Mucosa of gallbladder (tissue), 1 donor: ENCODE measurements at regions not wholly inside any gene's neighbourhood (a gene's known extent, or its start where the extent isn't known, plus 50 kb on each side); places are given as distances from the start of the nearest gene placed in this dataset.

Experiments used
- DNase-seq: peaks from one replicate; pipeline ENCODE4 v3.0.0-alpha.2; 2020; ENCODE audit warnings: low spot score
- donor health status: DM: no; HTN: no; CAD: no.

DNA sequence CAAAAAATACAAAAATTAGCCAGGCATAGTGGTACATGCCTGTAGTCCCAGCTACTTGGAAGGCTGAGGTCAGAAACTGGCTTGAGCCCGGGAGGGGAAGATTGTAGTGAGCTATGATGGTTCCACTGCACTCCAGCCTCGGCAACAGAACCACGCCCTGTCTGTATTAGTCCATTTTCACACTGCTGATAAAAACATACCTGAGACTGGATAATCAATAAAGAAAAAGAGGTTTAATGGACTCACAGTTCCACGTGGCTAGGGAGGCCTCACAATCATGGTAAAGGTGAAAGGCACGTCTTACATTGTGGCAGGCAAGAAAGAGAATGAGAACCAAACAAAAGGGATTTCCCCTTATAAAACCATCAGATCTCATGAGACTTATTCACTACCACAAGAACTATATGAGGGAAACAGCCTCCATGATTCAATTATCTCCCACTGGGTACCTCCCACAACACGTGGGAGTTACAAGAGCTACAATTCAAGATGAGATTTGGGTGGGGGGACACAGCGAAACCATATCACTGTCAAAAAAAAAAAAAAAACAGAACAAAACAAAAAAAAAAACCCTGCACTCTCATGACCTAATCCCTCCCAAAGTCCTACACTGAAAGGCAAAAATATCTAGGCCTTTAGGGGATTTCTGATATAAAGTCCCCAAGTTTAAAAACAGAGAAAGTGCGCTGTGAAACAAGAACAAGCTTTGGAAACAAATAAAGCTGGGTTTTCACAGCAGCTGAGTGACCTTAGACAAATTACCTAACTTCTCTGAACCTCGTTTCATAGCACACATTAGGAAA, 224.7 kb downstream of the IGSF11 start:
- DNase-seq = no peak

DNA sequence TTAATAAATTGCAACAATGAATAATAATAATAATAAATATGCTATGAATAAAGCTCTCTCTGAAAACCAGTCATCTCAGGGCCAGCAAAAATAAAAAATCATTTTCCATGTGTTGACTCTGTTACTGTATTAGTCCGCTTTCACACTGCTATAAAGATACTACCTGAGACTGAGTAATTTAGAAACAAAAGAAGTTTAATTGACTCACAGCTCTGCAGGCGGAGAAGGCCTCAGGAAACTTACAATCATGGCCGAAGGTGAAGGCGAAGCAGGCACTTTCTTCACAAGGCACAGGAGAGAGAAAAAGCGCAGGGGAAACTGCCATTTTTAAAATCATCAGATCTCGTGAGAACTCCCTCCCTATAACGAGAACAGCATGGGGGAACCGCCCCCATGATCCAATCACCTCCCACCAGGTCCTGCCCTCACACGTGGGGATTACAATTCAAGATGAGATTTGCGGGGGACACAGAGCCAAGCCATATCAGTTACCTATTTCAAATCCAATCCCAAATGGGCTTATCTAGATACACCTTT, 224.1 kb downstream of the IGSF11 start:
- no peak for DNase-seq

DNA sequence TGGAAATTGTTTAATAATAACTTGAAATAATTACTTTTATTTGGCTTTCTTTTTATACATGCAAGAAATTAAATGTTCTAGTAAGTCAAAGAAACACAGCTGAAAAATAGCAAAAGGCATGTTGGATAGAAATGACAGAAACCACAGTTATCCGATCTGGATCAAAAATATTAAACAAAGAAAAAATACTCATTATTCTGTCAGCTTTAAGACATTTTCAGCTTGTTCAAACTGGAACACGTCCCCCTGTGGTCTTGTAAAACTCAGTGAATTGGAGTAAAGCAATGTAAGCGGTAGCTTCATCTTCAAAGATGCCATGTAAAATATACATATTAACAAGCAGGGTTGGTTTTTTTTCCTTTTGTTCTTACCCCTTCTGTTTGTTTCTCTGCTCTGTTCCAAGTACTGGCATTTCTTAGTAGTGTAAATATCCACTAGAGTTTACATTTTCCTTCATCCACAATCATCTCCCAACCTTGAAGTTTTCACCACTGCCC, 223.4 kb downstream of the IGSF11 start:
- DNase-seq = no peak

DNA sequence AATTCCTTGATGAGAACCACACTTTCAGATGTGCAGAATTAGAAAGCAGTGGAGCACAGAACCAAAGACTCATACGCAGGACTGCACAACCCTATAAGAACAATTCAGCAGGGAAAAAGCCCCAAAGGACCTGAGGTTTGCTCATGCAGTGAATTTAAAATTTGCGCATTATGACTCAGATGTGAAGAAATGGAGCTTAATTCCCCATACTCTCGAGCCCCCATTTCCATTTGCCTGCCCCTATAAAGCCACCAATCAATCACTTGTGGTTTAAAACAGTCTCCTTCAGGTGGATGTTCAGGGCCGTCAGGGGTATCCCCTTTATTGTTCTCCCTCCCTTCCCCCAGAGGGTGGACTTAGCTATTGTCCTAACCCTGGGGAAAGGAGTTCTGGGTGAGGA, 221.2 kb downstream of the IGSF11 start:
- no peak for DNase-seq

DNA sequence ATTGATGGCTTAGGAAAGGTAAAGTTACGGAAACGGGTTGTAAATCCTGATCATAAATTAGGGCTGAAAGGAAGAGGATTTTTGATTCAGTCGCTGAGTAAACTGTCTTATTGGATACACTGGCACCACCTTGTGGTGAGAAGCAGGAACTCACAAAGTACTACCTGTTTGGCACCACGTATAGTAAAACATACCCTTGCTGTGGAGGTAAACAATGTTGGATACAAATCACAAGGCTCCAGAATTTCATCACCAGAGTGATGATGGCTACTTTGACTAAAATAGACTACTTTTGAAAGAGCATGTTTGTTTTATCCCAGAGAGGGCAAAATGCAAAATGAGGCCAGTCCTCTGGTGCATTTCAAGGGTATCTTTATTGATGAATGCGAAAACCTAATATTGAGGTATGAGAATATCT, 216.9 kb downstream of the IGSF11 start:
- peak; percentile 44 for DNase-seq

DNA sequence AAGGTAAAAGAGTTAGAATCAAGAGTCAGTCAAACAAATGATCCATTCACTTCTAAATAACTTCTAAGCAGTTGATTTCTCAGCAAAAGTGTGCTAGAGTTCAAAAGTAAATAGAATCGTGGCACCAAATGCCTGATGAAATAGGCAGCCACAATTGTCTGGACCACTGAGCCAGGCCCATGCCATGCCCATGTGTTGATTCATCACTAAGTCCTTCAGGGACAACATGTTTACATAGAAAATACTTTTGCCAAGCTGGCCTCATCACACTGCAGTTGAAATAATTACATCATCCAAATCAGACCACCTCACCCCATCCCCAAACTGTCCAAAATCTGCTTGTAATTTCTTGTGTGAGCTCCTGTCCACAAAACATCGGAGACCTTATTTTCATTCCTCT, 216.3 kb downstream of the IGSF11 start:
- DNase-seq = no peak

DNA sequence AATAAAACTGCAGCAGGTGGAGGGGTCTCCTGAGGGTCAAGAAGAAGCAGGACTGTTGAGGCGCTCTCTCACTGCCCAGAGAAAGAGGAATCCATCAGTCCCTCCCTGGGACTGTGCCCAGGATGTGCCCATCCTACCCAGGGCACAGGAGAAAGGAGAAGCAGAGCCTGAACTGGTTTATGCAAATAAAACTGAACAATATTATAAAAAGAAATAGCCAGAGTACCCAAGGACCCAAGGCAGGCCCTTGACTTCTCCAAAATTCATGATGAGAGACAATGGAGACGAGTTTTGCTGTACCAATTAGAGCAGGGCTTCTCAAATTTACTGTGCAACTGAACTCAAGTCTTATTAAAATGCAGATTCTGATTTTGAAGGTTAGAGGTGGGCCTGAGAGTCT, 211.0 kb downstream of the IGSF11 start:
- DNase-seq = no peak

DNA sequence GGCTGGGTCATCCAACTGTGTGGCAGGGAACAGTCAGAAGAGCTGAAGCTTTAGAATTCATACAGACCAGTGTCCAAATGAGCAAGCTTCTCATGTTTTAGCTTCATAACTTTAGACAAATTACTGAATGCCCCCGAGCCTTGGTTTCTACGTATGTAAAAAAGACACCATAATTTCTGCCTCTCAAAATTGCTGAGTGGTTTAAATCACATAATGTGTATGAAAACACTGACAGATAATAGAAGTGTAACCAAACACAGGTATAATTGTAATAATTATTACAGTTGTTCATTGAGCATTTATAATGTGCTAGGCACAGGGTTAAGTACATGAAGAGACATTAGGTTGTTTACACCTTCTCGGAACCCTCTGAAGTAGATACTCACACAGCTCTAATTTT, 207.2 kb downstream of the IGSF11 start:
- no peak for DNase-seq

DNA sequence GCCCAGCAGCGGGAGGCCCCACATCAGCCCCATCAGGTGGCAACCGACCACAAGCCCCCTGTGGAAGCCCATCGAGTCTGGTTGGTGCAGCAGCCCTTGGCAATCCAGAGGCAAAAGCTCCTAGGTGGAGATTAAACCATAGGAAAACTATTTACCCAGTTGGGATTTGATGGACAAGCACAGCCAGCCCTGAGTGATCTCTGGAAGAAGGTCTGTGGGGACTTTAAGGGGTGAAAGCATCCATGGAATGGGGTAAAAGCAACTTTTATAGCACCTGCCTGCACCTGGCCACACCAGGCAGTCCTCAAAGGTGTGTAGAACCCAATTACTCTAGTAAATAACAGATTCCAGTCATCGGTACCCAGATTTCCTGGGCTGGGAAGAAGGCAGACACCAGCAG, 206.3 kb downstream of the IGSF11 start:
- no peak for DNase-seq

DNA sequence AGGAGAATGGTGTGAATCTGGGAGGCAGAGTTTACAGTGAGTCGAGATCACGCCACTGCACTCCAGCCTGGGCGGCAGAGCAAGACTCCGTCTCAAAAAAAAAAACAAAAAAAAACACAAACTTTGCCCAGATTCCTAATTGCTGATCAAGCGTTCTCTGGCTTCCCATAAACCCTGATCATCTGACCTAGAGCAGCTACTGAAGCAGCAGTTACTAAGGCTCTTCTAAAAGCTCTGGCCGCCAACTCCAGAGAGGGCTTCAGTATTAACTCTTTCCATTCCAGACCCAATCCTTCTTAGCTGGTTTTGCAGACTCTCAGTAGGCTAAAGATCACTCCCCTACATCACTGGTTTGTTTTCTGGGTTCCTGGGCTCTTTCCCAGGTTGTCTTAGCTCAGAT, 201.6 kb downstream of the IGSF11 start:
- no peak for DNase-seq

DNA sequence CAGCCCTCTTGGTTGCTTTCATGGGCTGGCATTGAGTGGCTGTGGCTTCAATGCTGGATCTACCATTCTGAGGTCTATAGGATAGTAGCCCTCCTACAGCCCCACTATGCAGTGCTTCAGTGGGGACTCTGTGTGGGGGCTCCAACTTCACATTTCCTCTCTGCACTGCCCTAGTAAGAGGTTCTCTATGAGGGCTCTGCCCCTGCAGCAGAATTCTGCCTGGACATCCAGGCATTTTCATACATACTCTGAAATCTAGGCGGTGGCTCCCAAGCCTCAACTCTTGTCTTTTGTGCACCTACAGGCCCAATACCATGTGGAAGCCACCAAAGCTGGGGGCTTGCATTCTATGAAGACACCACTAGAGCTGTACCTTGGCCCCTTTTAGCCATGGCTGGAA, 195.8 kb downstream of the IGSF11 start:
- no peak for DNase-seq

DNA sequence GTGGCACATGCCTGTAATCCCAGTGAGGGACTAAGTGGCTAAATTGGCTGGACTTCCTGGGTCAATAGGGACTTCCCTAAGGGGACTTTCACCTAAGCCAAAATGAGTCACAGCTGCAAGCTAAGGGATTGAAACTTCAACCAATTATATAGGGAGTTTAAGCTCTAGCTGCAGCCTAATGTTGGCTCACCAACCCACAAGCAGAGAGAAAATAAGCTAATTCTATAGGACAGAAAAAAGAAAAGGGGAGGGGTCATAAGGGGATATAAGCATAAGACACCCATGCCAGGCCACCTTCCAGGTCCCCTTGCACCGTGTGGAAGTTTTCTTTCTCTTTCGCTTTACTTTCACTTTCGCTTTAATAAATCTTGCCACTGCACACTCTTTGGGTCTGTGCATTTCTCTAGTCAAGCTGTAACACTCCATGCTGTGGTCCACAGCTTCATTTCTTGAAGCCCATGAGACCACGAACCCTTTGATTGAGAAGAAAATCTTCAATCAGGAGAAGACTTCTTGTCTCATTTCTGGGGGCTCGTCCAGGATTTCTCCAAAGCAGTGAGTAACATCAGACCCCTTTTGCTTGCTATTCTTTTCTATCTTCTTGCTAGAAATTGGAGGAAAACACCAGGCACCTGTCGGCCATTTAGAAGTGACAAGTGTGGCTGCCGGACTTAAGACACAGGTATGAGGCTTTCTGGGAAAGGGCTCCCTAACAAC, 192.3 kb downstream of the IGSF11 start:
- DNase-seq = no peak

DNA sequence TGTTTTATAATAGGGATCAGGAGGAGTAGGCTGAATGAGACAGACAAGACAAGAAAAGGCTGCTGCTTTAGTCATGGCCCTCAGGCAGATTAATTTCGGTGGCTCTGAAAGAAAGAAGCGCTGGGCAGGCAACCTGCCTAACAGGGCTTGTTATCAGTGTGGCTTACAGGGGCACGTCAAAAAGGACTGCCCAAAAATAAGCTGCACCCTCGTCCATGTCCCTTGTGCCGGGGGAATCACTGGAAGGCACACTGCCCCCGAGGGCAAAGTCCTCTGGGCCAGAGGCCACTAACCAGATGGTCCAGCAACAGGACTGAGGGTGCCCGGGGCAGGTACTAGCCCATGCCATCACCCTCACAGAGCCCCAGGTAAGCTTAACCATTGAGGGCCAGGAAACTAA, 188.5 kb downstream of the IGSF11 start:
- DNase-seq = no peak
